ENCODE measurements at regions not wholly inside any gene's neighbourhood (a gene's known extent, or its start where the extent isn't known, plus 50 kb on each side); places are given as distances from the start of the nearest gene placed in this dataset.
A peak's percentile ranks its signal among the peaks of the same experiment; 100 is the strongest.
"Not testable (repeated sequence)": the region's sequence is repeated elsewhere in the genome, so short reads cannot be mapped to it uniquely, and the experiment has no call there.

DNA sequence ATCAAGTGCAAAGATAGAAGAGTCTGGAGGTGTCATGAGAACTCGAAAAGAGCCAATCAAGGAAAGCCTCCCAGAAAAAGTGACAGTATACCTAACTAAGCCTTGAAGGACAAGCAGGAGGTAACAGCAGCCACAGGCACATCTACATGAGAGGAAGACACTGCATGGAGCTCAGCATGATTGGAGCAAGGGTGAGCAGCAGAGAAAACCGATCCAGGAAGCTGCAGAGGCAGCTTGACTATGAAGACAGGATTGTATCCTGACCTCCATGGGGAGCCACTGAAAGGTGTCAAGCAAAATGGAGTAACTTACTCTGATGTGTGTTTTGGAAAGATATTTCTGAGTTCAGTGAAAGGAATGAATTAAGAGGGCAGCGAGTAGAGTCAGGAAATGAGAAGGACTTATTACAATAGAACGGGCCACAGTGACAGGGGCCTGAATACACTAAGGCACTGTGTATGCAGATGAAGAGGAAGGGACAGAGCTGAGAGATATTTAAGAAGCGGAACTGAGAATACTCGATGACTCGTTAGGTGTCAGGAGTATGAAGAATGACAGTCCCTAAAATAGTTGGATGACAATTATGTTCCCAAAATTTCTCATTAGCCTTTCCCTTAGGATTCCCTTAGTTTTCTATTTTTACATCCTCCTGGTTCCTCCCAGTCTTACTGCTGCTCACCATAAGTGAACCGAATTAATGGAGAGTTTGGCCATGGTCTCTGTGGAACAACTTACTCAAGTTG, 139.3 kb upstream of the NFIA start:
- no peak overlapping the region for H3K4me3 Mint-ChIP-seq

DNA sequence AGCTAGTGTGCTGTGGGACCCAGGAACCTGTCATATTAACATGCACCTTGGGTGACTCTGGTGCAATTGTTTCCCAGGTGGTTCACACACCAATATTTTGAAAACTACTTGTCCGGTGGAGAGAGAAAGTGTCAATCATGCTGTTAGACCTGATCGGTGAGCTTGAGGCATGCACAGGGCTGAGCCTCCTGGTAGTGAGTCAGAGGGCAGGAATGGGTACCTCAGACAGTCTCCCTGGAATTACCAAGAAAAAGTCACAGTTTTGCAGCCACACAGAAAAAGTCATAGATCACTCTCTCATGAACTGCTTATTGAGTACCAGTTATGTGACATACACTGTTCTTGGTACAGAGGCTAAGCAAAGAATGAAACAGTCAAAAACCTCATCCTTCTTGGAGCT, 140.1 kb upstream of the NFIA start:
- Mint-ChIP-seq H3K27me3 (peaks cover 11% of the 10 kb centered on the region), H3K36me3 (no peaks in the 10 kb centered on the region), H3K9me3 (peaks cover 0 to 1% (median 0%) of the 10 kb centered on the region in 7 donors), H3K4me1 (no peaks in the 10 kb centered on the region), H3K4me3 (no peak overlapping the region), H3K27ac (no peak overlapping the region)
- no peaks in the 10 kb centered on the region for H3K27me3 ChIP-seq (ENCODE audit: control insufficient read depth, insufficient read depth, low read length)
- no peaks in the 10 kb centered on the region for H3K4me1 ChIP-seq (ENCODE audit: control insufficient read depth, insufficient read depth, low read length, poor library complexity, severe bottlenecking)
- H3K27ac ChIP-seq (ENCODE audit: insufficient read depth, low read length, poor library complexity, severe bottlenecking): no peak overlapping the region
- H3K4me3 ChIP-seq (ENCODE audit: low read depth, low read length): no peak overlapping the region
- no peaks in the 10 kb centered on the region for H3K36me3 ChIP-seq (ENCODE audit: control insufficient read depth, insufficient read depth, low read length)
- ATAC-seq (ENCODE audit: low read depth in 2 of 2) (no peak), DNase-seq (no peak)
- no peaks in the 10 kb centered on the region for H3K9me3 ChIP-seq (ENCODE audit: control insufficient read depth in 2 of 2, low read length in 2 of 2)

More for the DNA sequence above, 139.3 kb upstream of the NFIA start:
- H3K36me3 ChIP-seq (ENCODE audit: control insufficient read depth, insufficient read depth, low read length): no peaks in the 10 kb centered on the region
- no peak for ATAC-seq (ENCODE audit: low read depth in 2 of 2)
- H3K4me1 ChIP-seq (ENCODE audit: control insufficient read depth, insufficient read depth, low read length, poor library complexity, severe bottlenecking): no peaks in the 10 kb centered on the region
- Mint-ChIP-seq H3K4me1 (no peaks in the 10 kb centered on the region), H3K27ac (peak overlapping the region in 1 of 3 donors; percentile 1), H3K36me3 (no peaks in the 10 kb centered on the region), H3K27me3 (peaks cover 11% of the 10 kb centered on the region), H3K9me3 (peaks cover 0 to 1% (median 0%) of the 10 kb centered on the region in 7 donors)
- DNase-seq: no peak
- no peaks in the 10 kb centered on the region for H3K27me3 ChIP-seq (ENCODE audit: control insufficient read depth, insufficient read depth, low read length)
- no peaks in the 10 kb centered on the region for H3K9me3 ChIP-seq (ENCODE audit: control insufficient read depth in 2 of 2, low read length in 2 of 2)
- H3K4me3 ChIP-seq (ENCODE audit: low read depth, low read length): no peak overlapping the region
- H3K27ac ChIP-seq (ENCODE audit: insufficient read depth, low read length, poor library complexity, severe bottlenecking): no peak overlapping the region

DNA sequence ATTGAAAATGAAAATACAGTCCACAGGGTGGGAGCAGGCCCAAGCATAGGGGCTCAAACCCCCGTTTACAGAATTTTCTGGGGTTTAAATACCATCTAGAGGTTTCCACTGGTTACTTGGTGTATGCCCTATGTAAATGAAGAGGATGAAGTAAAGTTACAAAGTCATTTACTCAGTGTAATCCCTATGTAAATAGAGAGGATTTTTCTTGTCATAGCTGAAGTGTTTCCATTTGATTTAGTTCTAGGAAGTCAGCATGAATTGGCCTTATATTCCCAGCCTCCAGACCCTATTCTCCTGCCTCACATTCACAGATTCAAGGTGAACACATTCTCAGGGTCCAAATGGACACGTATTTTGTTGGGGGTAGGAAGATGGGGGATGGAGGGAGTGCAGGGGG, 141.7 kb upstream of the NFIA start:
- H3K27ac ChIP-seq (ENCODE audit: insufficient read depth, low read length, poor library complexity, severe bottlenecking); H3K36me3 ChIP-seq (ENCODE audit: control insufficient read depth, insufficient read depth, low read length); H3K36me3 Mint-ChIP-seq; H3K9me3 ChIP-seq (ENCODE audit: control insufficient read depth in 2 of 2, low read length in 2 of 2); DNase-seq; H3K4me1 Mint-ChIP-seq; H3K4me3 ChIP-seq (ENCODE audit: low read depth, low read length); H3K27ac Mint-ChIP-seq; ATAC-seq (ENCODE audit: low read depth in 2 of 2); H3K27me3 ChIP-seq (ENCODE audit: control insufficient read depth, insufficient read depth, low read length); H3K4me1 ChIP-seq (ENCODE audit: control insufficient read depth, insufficient read depth, low read length, poor library complexity, severe bottlenecking); H3K27me3 Mint-ChIP-seq; H3K4me3 Mint-ChIP-seq; H3K9me3 Mint-ChIP-seq: not testable (repeated sequence)

DNA sequence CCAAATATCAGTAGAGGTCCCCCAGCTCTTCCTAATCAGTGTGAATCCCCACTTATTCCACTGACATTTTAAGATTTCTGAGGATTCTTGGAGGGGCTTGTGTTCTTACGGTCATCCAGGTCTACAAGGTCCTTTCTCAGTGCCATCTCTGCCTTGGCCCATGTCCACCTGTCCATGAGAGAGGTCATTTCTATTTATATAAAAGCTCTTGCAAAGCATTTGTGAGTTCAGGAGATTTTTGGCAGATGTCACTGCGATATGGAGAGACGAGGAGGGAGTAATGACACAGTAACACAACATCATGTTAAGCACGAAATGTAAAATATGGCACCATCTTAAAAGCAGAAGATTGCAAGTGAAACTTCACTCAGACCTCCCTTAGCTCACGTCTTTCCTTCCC, 144.6 kb upstream of the NFIA start:
- Histone ChIP-seq H3K4me1 (ENCODE audit: control insufficient read depth, insufficient read depth, low read length, poor library complexity, severe bottlenecking) (no peaks in the 10 kb centered on the region), H3K27ac (ENCODE audit: insufficient read depth, low read length, poor library complexity, severe bottlenecking) (no peak overlapping the region), H3K36me3 (ENCODE audit: control insufficient read depth, insufficient read depth, low read length) (no peaks in the 10 kb centered on the region), H3K4me3 (ENCODE audit: low read depth, low read length) (no peak overlapping the region), H3K27me3 (ENCODE audit: control insufficient read depth, insufficient read depth, low read length) (no peaks in the 10 kb centered on the region), H3K9me3 (ENCODE audit: control insufficient read depth in 2 of 2, low read length in 2 of 2) (no peaks in the 10 kb centered on the region)
- H3K27me3 Mint-ChIP-seq: no peaks in the 10 kb centered on the region
- no peaks in the 10 kb centered on the region for H3K36me3 Mint-ChIP-seq
- no peaks in the 10 kb centered on the region for H3K9me3 Mint-ChIP-seq
- H3K27ac Mint-ChIP-seq: no peak overlapping the region
- H3K4me1 Mint-ChIP-seq: no peaks in the 10 kb centered on the region
- H3K4me3 Mint-ChIP-seq: no peak overlapping the region
- ATAC-seq (ENCODE audit: low read depth in 2 of 2) (no peak), DNase-seq (no peak)

DNA sequence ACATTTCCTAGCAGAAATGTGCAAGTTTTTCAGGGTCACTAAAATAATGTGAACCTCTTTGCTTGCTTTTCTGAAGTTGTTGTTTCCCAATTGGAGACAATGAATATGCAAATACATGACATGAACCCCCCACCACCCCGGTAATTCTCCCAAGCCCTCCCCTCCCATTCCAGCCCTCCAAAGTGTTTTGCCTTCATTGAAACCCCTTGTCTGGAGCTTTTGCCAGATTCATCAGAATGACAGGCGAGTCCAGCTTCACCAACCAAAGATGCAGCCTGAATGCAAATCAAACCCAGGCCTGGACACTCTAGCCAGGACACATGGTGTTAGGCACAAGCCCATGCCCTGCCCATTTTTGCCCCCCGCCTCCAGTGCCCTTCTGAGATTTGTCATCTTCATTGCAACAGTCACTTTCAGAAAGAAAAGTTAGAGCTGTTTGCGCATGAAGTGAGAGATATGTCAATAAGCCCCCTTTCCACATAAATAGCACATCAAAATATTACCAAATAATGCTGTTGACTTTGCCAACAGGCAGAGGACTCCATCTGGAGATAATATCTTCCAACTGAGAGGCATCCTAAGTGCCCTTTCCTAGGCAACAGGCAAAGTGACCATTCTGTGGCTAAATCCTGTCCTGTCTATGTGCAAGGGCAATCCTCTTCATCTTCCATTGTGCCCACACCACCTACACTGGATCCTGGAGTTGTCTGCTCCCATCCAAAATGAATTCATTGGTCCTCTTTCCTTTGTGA, 145.6 kb upstream of the NFIA start:
- H3K4me1 Mint-ChIP-seq: no peaks in the 10 kb centered on the region
- no peaks in the 10 kb centered on the region for H3K9me3 Mint-ChIP-seq
- DNase-seq (no peak), ATAC-seq (ENCODE audit: low read depth in 2 of 2) (no peak)
- H3K27me3 ChIP-seq (ENCODE audit: control insufficient read depth, insufficient read depth, low read length): no peaks in the 10 kb centered on the region
- no peaks in the 10 kb centered on the region for H3K9me3 ChIP-seq (ENCODE audit: control insufficient read depth in 2 of 2, low read length in 2 of 2)
- no peaks in the 10 kb centered on the region for H3K36me3 Mint-ChIP-seq
- no peaks in the 10 kb centered on the region for H3K36me3 ChIP-seq (ENCODE audit: control insufficient read depth, insufficient read depth, low read length)
- H3K4me3 ChIP-seq (ENCODE audit: low read depth, low read length): no peak overlapping the region
- no peak overlapping the region for H3K27ac Mint-ChIP-seq
- H3K4me1 ChIP-seq (ENCODE audit: control insufficient read depth, insufficient read depth, low read length, poor library complexity, severe bottlenecking): no peaks in the 10 kb centered on the region
- peaks cover 8% of the 10 kb centered on the region for H3K27me3 Mint-ChIP-seq
- H3K27ac ChIP-seq (ENCODE audit: insufficient read depth, low read length, poor library complexity, severe bottlenecking): no peak overlapping the region
- no peak overlapping the region for H3K4me3 Mint-ChIP-seq

DNA sequence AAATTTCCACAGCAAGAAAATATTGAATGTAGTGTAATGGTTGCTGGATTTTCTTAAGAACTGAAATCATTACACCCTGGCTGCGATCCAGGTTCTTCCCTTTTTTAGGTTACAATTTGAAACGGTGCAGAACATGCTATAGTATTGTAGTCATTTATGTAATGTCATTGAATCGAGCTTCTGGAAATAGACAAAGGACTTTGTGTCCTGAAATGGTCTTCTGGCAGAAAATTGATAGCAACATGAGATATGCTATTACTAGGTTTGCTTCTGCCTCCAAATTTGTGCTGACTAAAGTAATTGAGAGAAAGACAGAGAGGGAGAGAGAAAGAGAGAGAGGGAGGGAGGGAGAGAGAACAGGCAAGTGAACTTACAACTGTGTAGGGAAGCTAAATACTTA, 146.2 kb upstream of the NFIA start:
- peaks cover 9% of the 10 kb centered on the region for H3K27me3 Mint-ChIP-seq
- Histone ChIP-seq H3K36me3 (ENCODE audit: control insufficient read depth, insufficient read depth, low read length) (no peaks in the 10 kb centered on the region), H3K27ac (ENCODE audit: insufficient read depth, low read length, poor library complexity, severe bottlenecking) (no peak overlapping the region), H3K4me1 (ENCODE audit: control insufficient read depth, insufficient read depth, low read length, poor library complexity, severe bottlenecking) (no peaks in the 10 kb centered on the region), H3K9me3 (ENCODE audit: control insufficient read depth in 2 of 2, low read length in 2 of 2) (no peaks in the 10 kb centered on the region), H3K4me3 (ENCODE audit: low read depth, low read length) (no peak overlapping the region), H3K27me3 (ENCODE audit: control insufficient read depth, insufficient read depth, low read length) (no peaks in the 10 kb centered on the region)
- no peak overlapping the region for H3K4me3 Mint-ChIP-seq
- no peak overlapping the region for H3K27ac Mint-ChIP-seq
- DNase-seq: no peak
- no peaks in the 10 kb centered on the region for H3K4me1 Mint-ChIP-seq
- no peaks in the 10 kb centered on the region for H3K9me3 Mint-ChIP-seq
- ATAC-seq (ENCODE audit: low read depth in 2 of 2): no peak
- no peaks in the 10 kb centered on the region for H3K36me3 Mint-ChIP-seq

DNA sequence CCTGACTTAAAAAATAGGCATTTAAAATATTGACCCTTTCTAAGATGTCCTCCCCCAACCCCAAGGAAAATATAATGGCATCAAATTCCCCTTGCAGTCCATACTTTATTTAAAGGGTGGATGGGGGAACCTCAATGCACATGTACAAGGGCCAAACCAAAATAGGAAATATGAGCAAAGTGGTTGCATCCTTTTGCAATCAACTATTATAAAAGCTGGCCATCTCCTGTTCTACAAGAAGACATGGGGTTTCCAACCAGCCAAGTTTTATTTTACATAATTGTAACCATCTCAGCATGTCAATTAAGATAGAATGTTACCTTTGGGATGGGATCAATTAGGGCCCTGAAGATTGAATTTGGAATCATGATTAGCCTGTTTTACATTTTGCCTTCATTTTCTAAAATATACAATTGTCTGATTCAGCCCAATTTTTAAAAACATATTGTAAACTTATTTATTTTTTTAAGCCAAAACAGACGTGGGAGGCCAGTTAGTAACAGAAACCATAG, 146.7 kb upstream of the NFIA start:
- no peak overlapping the region for H3K27ac ChIP-seq (ENCODE audit: insufficient read depth, low read length, poor library complexity, severe bottlenecking)
- H3K36me3 Mint-ChIP-seq: no peaks in the 10 kb centered on the region
- no peak for DNase-seq
- no peaks in the 10 kb centered on the region for H3K4me1 ChIP-seq (ENCODE audit: control insufficient read depth, insufficient read depth, low read length, poor library complexity, severe bottlenecking)
- ATAC-seq (ENCODE audit: low read depth in 2 of 2): no peak
- H3K4me3 ChIP-seq (ENCODE audit: low read depth, low read length): no peak overlapping the region
- no peaks in the 10 kb centered on the region for H3K4me1 Mint-ChIP-seq
- peaks cover 9% of the 10 kb centered on the region for H3K27me3 Mint-ChIP-seq
- no peaks in the 10 kb centered on the region for H3K9me3 Mint-ChIP-seq
- no peak overlapping the region for H3K4me3 Mint-ChIP-seq
- no peak overlapping the region for H3K27ac Mint-ChIP-seq
- H3K36me3 ChIP-seq (ENCODE audit: control insufficient read depth, insufficient read depth, low read length): no peaks in the 10 kb centered on the region
- no peaks in the 10 kb centered on the region for H3K27me3 ChIP-seq (ENCODE audit: control insufficient read depth, insufficient read depth, low read length)
- no peaks in the 10 kb centered on the region for H3K9me3 ChIP-seq (ENCODE audit: control insufficient read depth in 2 of 2, low read length in 2 of 2)

DNA sequence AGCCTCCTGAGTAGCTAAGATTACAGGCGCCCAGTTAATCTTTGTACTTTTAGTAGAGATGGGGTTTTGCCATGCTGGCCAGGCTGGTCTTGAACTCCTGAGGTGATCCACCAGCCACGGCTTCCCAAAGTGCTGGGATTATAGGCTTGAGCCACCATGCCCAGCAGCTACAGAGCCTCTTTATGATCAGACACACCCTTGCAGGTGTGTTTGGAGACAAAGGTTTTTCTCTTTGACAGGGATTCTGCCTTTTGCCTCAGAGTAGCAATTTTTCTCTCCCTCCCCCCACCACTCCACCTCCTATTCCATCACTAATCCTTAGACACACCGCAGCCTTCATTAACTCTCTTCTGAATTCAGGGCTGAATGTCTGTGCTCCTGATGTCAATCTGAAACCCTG, 152.2 kb upstream of the NFIA start:
- ATAC-seq (ENCODE audit: low read depth in 2 of 2): no peak
- Mint-ChIP-seq H3K27me3 (peaks cover 9% of the 10 kb centered on the region), H3K4me1 (no peaks in the 10 kb centered on the region), H3K9me3 (no peaks in the 10 kb centered on the region), H3K4me3 (no peak overlapping the region), H3K36me3 (no peaks in the 10 kb centered on the region), H3K27ac (no peak overlapping the region)
- DNase-seq: no peak
- Histone ChIP-seq H3K4me1 (ENCODE audit: control insufficient read depth, insufficient read depth, low read length, poor library complexity, severe bottlenecking) (no peaks in the 10 kb centered on the region), H3K36me3 (ENCODE audit: control insufficient read depth, insufficient read depth, low read length) (no peaks in the 10 kb centered on the region), H3K27me3 (ENCODE audit: control insufficient read depth, insufficient read depth, low read length) (no peaks in the 10 kb centered on the region), H3K9me3 (ENCODE audit: control insufficient read depth in 2 of 2, low read length in 2 of 2) (no peaks in the 10 kb centered on the region), H3K27ac (ENCODE audit: insufficient read depth, low read length, poor library complexity, severe bottlenecking) (no peak overlapping the region), H3K4me3 (ENCODE audit: low read depth, low read length) (no peak overlapping the region)
